ENCODE measurements at regions not wholly inside any gene's neighbourhood (a gene's known extent, or its start where the extent isn't known, plus 50 kb on each side); places are given as distances from the start of the nearest gene placed in this dataset.

DNA sequence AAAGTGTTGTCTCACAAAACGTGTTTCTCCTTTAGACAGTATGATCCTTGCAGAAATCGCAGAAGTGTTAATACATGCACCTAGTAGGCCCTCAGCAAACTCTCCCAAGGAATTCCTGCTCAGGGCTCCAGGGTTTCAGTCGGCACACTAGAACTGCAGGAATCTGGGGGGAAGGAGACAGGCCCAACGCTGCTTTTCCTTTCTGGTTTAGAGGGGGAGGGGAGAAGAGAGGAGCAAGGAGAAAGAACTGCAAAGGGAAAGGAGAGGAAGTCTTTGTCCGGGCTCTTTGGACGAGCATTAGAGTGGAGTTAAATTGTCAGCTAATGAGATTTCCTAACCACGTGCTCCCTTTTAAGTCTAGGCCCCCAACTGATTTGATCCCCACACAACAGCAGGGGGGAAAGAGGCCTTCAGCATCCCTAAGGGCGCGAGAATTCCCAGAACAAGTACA lies 103.7 kb upstream of the SOD1 start:
- Mint-ChIP-seq H3K36me3 (ENCODE audit: insufficient read depth) (no peaks in the 10 kb centered on the region), H3K4me3 (ENCODE audit: low read depth) (no peak overlapping the region), H3K27ac (peak overlapping the region; percentile 65), H3K4me1 (ENCODE audit: low read depth) (peaks cover 40% of the 10 kb centered on the region), H3K9me3 (ENCODE audit: low read depth) (no peaks in the 10 kb centered on the region), H3K27me3 (peaks cover 5% of the 10 kb centered on the region)
- TF ChIP-seq, protein P1, sequence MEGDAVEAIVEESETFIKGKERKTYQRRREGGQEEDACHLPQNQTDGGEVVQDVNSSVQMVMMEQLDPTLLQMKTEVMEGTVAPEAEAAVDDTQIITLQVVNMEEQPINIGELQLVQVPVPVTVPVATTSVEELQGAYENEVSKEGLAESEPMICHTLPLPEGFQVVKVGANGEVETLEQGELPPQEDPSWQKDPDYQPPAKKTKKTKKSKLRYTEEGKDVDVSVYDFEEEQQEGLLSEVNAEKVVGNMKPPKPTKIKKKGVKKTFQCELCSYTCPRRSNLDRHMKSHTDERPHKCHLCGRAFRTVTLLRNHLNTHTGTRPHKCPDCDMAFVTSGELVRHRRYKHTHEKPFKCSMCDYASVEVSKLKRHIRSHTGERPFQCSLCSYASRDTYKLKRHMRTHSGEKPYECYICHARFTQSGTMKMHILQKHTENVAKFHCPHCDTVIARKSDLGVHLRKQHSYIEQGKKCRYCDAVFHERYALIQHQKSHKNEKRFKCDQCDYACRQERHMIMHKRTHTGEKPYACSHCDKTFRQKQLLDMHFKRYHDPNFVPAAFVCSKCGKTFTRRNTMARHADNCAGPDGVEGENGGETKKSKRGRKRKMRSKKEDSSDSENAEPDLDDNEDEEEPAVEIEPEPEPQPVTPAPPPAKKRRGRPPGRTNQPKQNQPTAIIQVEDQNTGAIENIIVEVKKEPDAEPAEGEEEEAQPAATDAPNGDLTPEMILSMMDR (IDR thresholded peaks at IDR 0.05; ENCODE audit: unreplicated experiment), result no peak
- DNase-seq (ENCODE audit: low spot score, unreplicated experiment), result no peak

DNA sequence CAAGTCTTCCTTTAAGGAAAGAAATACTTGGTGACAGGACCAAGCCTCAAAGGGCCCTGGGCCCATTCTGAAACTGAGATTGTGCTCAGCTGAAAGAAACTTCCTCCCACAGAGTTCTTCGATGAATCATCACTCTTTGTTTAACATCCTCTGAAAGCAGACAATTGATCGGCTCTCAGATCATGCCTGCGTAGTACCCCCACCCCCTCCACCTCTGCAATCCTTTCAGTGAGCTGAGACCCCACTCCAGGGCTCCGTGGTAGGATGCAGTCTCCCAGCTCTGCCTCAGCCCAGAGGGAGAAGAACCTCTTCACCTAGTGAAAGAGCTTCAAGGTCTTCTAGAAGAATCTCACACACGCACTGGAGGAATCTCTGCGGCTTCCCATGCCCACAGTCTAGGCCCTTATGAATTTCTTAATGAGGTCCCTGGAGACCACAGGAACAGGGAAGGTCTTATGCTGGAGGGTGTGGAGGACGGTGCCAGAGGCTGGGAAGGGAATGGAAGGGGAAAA lies 104.9 kb upstream of the SOD1 start:
- H3K27ac Mint-ChIP-seq, result peak overlapping the region; percentile 84
- H3K4me1 Mint-ChIP-seq (ENCODE audit: low read depth), result peaks cover 33% of the 10 kb centered on the region
- H3K36me3 Mint-ChIP-seq (ENCODE audit: insufficient read depth), result no peaks in the 10 kb centered on the region
- DNase-seq (ENCODE audit: low spot score, unreplicated experiment), result no peak
- H3K27me3 Mint-ChIP-seq, result peaks cover 5% of the 10 kb centered on the region
- no peaks in the 10 kb centered on the region for H3K9me3 Mint-ChIP-seq (ENCODE audit: low read depth)
- no peak overlapping the region for H3K4me3 Mint-ChIP-seq (ENCODE audit: low read depth)
- TF ChIP-seq, protein P1 (IDR thresholded peaks at IDR 0.05; ENCODE audit: unreplicated experiment), result no peak

DNA sequence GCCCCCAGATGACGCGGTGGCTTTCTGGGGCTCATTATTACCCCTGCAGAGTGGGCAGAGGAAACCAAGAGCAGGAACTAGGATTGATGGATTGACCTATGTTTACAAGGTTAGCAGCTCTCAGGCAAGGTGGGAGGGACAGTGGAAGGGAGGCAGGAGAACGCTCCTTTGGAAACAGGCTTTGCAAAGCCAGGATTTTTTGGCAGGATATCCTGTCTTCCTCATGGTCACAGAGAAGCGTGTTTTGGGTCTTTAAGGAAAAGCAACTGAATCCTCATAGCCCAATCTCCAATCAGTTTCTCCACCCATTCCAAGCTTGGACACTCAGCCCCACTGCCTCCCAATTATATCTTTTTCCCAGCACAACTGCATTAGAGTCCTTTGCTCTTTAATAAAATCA lies 105.6 kb upstream of the SOD1 start:
- Mint-ChIP-seq H3K36me3 (ENCODE audit: insufficient read depth) (no peaks in the 10 kb centered on the region), H3K4me3 (ENCODE audit: low read depth) (no peak overlapping the region), H3K27me3 (peaks cover 5% of the 10 kb centered on the region), H3K4me1 (ENCODE audit: low read depth) (peaks cover 33% of the 10 kb centered on the region), H3K27ac (peak overlapping the region; percentile 84), H3K9me3 (ENCODE audit: low read depth) (no peaks in the 10 kb centered on the region)
- DNase-seq (ENCODE audit: low spot score, unreplicated experiment), result no peak
- TF ChIP-seq, protein P1 (IDR thresholded peaks at IDR 0.05; ENCODE audit: unreplicated experiment), result no peak

DNA sequence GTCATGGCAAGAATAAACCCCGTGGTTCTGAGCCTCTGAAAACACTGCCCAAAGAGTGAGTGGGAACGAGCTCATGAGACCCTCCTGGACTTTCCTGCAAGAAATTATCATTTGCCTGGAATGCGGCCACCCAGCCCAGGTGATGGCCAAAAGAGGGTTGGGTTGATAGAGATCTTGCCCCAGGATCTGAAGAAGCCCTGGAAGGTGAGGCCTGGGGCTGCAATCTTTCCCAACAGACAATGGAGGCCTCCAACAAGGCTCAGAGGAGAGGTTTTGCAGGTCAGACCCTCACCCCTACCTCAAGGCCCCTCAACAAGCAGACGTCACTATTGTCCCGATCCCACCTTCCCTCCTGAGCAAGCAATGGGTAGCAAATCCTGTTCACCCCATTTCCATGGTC lies 106.0 kb upstream of the SOD1 start:
- no peak overlapping the region for H3K27ac Mint-ChIP-seq
- H3K27me3 Mint-ChIP-seq, result peaks cover 5% of the 10 kb centered on the region
- no peaks in the 10 kb centered on the region for H3K36me3 Mint-ChIP-seq (ENCODE audit: insufficient read depth)
- no peaks in the 10 kb centered on the region for H3K9me3 Mint-ChIP-seq (ENCODE audit: low read depth)
- no peak overlapping the region for H3K4me3 Mint-ChIP-seq (ENCODE audit: low read depth)
- TF ChIP-seq, protein P1 (IDR thresholded peaks at IDR 0.05; ENCODE audit: unreplicated experiment), result no peak
- peaks cover 33% of the 10 kb centered on the region for H3K4me1 Mint-ChIP-seq (ENCODE audit: low read depth)
- no peak for DNase-seq (ENCODE audit: low spot score, unreplicated experiment)

DNA sequence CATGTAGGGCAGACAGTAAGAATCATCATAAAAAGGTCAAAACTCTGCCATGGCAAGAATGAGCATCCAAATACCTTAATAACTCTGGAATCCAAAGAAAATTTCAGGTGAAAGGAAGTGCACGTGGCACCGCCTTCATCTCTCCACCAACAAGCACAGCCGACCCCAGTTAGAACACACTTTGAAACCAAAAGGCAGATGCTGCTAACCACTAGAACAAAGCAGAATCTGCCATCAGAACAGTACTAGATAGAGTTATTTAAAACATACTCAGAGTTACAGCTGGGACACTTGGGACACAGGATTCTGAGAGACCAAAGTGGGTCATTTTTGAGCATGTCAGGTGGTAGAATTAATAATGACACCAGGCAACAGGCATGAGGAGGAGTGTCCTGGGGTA lies 106.7 kb upstream of the SOD1 start:
- peaks cover 33% of the 10 kb centered on the region for H3K4me1 Mint-ChIP-seq (ENCODE audit: low read depth)
- H3K27me3 Mint-ChIP-seq, result peaks cover 5% of the 10 kb centered on the region
- TF ChIP-seq, protein P1 (IDR thresholded peaks at IDR 0.05; ENCODE audit: unreplicated experiment), result no peak
- H3K27ac Mint-ChIP-seq, result no peak overlapping the region
- H3K4me3 Mint-ChIP-seq (ENCODE audit: low read depth), result no peak overlapping the region
- no peaks in the 10 kb centered on the region for H3K9me3 Mint-ChIP-seq (ENCODE audit: low read depth)
- DNase-seq (ENCODE audit: low spot score, unreplicated experiment), result no peak
- no peaks in the 10 kb centered on the region for H3K36me3 Mint-ChIP-seq (ENCODE audit: insufficient read depth)

Measured in progenitor cell of endocrine pancreas (in vitro differentiated cells).